Skeletal muscle tissue (tissue), 3 donors: ENCODE measurements at regions not wholly inside any gene's neighbourhood (a gene's known extent, or its start where the extent isn't known, plus 50 kb on each side); places are given as distances from the start of the nearest gene placed in this dataset.

Experiments used
- H3K27ac ChIP-seq: one replicate; pipeline ENCODE4 v1.7.0; 2013; ENCODE audit warnings: mild to moderate bottlenecking, low read depth, low read length, inconsistent platforms
- H3K27me3 ChIP-seq, 3 donors: one replicate each; pipeline ENCODE4 v1.7.0; 2013; ENCODE audit warnings: low read length in 3 of 3; ENCODE audit not compliant: control insufficient read depth in 3 of 3, insufficient read depth in 3 of 3
- H3K36me3 ChIP-seq, 3 donors: one replicate each; pipeline ENCODE4 v1.7.0; 2013; ENCODE audit warnings: low read length in 3 of 3; ENCODE audit not compliant: control insufficient read depth in 3 of 3, insufficient read depth in 3 of 3
- H3K4me1 ChIP-seq, 3 donors: one replicate each; pipeline ENCODE4 v1.7.0; 2013; ENCODE audit warnings: low read length in 3 of 3, mild to moderate bottlenecking in 3 of 3; ENCODE audit not compliant: control insufficient read depth in 3 of 3, insufficient read depth in 3 of 3
- H3K4me3 ChIP-seq, 3 donors: one replicate each; pipeline ENCODE4 v1.7.0; 2013; ENCODE audit warnings: low read length in 3 of 3
- H3K9ac ChIP-seq, 3 donors: one replicate each; pipeline ENCODE4 v1.7.0; 2013; ENCODE audit warnings: low read length in 3 of 3, mild to moderate bottlenecking in 3 of 3, moderate library complexity in 2 of 3, low read depth in 1 of 3
- H3K9me3 ChIP-seq, 3 donors: one replicate each; pipeline ENCODE4 v1.7.0; 2013; ENCODE audit warnings: low read length in 3 of 3; ENCODE audit not compliant: control insufficient read depth in 3 of 3
- donor health status: Osteomylitis.

- Histone ChIP-seq H3K4me3 (no peak overlapping the region), H3K27me3 (no peaks in the 10 kb centered on the region), H3K9me3 (no peaks in the 10 kb centered on the region), H3K4me1 (peaks cover 2 to 15% (median 13%) of the 10 kb centered on the region in 3 donors), H3K36me3 (no peaks in the 10 kb centered on the region), H3K9ac (no peak overlapping the region), H3K27ac (no peak overlapping the region)
Measured at GRCh38 chr16:65308506-65308905, 186.6 kb upstream of the CDH11 start.

- no peak overlapping the region for H3K4me3 ChIP-seq
- H3K36me3 ChIP-seq: no peaks in the 10 kb centered on the region
- no peaks in the 10 kb centered on the region for H3K27me3 ChIP-seq
- peaks cover 2 to 15% (median 13%) of the 10 kb centered on the region in 3 donors for H3K4me1 ChIP-seq
- H3K27ac ChIP-seq: no peak overlapping the region
- no peaks in the 10 kb centered on the region for H3K9me3 ChIP-seq
- no peak overlapping the region for H3K9ac ChIP-seq
Measured at GRCh38 chr16:65307286-65307685, 185.4 kb upstream of the CDH11 start.

GRCh38 chr16:65306722-65307121, 184.9 kb upstream of the CDH11 start:
- Histone ChIP-seq H3K4me3 (no peak overlapping the region), H3K27ac (no peak overlapping the region), H3K9ac (no peak overlapping the region), H3K4me1 (peaks cover 2 to 13% (median 13%) of the 10 kb centered on the region in 3 donors), H3K9me3 (no peaks in the 10 kb centered on the region), H3K36me3 (no peaks in the 10 kb centered on the region), H3K27me3 (no peaks in the 10 kb centered on the region)

GRCh38 chr16:65306300-65306699, 184.4 kb upstream of the CDH11 start:
- no peak overlapping the region for H3K9ac ChIP-seq
- no peaks in the 10 kb centered on the region for H3K27me3 ChIP-seq
- no peak overlapping the region for H3K27ac ChIP-seq
- H3K36me3 ChIP-seq: no peaks in the 10 kb centered on the region
- H3K4me3 ChIP-seq: no peak overlapping the region
- H3K9me3 ChIP-seq: no peaks in the 10 kb centered on the region
- peaks cover 2 to 12% (median 9%) of the 10 kb centered on the region in 3 donors for H3K4me1 ChIP-seq

GRCh38 chr16:65305266-65305959, 183.6 kb upstream of the CDH11 start:
- Histone ChIP-seq H3K36me3 (no peaks in the 10 kb centered on the region), H3K4me1 (peaks cover 0 to 6% (median 3%) of the 10 kb centered on the region in 3 donors), H3K4me3 (no peak overlapping the region), H3K9ac (no peak overlapping the region), H3K27me3 (no peaks in the 10 kb centered on the region), H3K27ac (no peak overlapping the region), H3K9me3 (no peaks in the 10 kb centered on the region)

- Histone ChIP-seq H3K9ac (no peak overlapping the region), H3K4me1 (peaks cover 0 to 3% (median 0%) of the 10 kb centered on the region in 3 donors), H3K9me3 (no peaks in the 10 kb centered on the region), H3K36me3 (no peaks in the 10 kb centered on the region), H3K27me3 (no peaks in the 10 kb centered on the region), H3K27ac (no peak overlapping the region), H3K4me3 (no peak overlapping the region)
Measured at GRCh38 chr16:65301029-65301428, 179.2 kb upstream of the CDH11 start.

GRCh38 chr16:65297453-65297852, 175.6 kb upstream of the CDH11 start:
- no peaks in the 10 kb centered on the region for H3K27me3 ChIP-seq
- H3K9ac ChIP-seq: no peak overlapping the region
- H3K36me3 ChIP-seq: no peaks in the 10 kb centered on the region
- H3K9me3 ChIP-seq: no peaks in the 10 kb centered on the region
- H3K4me3 ChIP-seq: no peak overlapping the region
- no peak overlapping the region for H3K27ac ChIP-seq
- H3K4me1 ChIP-seq: peaks cover 0 to 3% (median 0%) of the 10 kb centered on the region in 3 donors

GRCh38 chr16:65295527-65295926, 173.7 kb upstream of the CDH11 start:
- Histone ChIP-seq H3K27ac (no peak overlapping the region), H3K4me1 (peaks cover 0 to 3% (median 0%) of the 10 kb centered on the region in 3 donors), H3K9me3 (no peaks in the 10 kb centered on the region), H3K36me3 (no peaks in the 10 kb centered on the region), H3K9ac (no peak overlapping the region), H3K27me3 (no peaks in the 10 kb centered on the region), H3K4me3 (no peak overlapping the region)

- no peak overlapping the region for H3K4me3 ChIP-seq
- no peak overlapping the region for H3K27ac ChIP-seq
- no peaks in the 10 kb centered on the region for H3K9me3 ChIP-seq
- H3K4me1 ChIP-seq: peaks cover 0 to 4% (median 0%) of the 10 kb centered on the region in 3 donors
- no peaks in the 10 kb centered on the region for H3K27me3 ChIP-seq
- H3K9ac ChIP-seq: no peak overlapping the region
- no peaks in the 10 kb centered on the region for H3K36me3 ChIP-seq
Measured at GRCh38 chr16:65294708-65295107, 172.8 kb upstream of the CDH11 start.

- H3K27ac ChIP-seq: no peak overlapping the region
Measured at GRCh38 chr16:65294165-65294564, 172.3 kb upstream of the CDH11 start.

More at GRCh38 chr16:65294165-65294564, 172.3 kb upstream of the CDH11 start:
- H3K27me3 ChIP-seq: no peaks in the 10 kb centered on the region
- H3K36me3 ChIP-seq: no peaks in the 10 kb centered on the region
- peaks cover 0 to 5% (median 0%) of the 10 kb centered on the region in 3 donors for H3K4me1 ChIP-seq
- H3K4me3 ChIP-seq: no peak overlapping the region
- H3K9ac ChIP-seq: no peak overlapping the region
- no peaks in the 10 kb centered on the region for H3K9me3 ChIP-seq
